ENCODE measurements at regions not wholly inside any gene's neighbourhood (a gene's known extent, or its start where the extent isn't known, plus 50 kb on each side); places are given as distances from the start of the nearest gene placed in this dataset.
"Not testable (repeated sequence)": the region's sequence is repeated elsewhere in the genome, so short reads cannot be mapped to it uniquely, and the experiment has no call there.

DNA sequence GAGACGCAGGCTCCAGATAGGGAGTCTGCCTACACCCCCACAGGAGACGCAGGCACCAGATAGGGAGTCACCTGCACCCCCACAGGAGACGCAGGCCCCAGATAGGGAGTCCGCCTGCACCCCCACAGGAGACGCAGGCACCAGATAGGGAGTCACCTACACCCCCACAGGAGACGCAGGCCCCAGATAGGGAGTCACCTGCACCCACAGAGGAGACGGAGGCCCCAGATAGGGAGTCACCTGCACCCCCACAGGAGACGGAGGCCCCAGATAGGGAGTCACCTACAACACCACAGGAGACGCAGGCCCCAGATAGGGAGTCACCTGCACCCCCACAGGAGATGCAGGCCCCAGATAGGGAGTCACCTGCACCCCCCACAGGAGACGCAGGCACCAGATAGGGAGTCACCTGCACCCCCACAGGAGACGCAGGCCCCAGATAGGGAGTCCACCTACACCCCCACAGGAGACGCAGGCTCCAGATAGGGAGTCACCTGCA lies 77.2 kb upstream of the PPP2R2D start:
- POLR2A ChIA-PET; H3K4me1 ChIP-seq (ENCODE audit: control extremely low read depth in 1 of 4, control insufficient read depth in 4 of 4, insufficient read depth in 4 of 4, low read length in 3 of 4); CTCF ChIA-PET: not testable (repeated sequence)

DNA sequence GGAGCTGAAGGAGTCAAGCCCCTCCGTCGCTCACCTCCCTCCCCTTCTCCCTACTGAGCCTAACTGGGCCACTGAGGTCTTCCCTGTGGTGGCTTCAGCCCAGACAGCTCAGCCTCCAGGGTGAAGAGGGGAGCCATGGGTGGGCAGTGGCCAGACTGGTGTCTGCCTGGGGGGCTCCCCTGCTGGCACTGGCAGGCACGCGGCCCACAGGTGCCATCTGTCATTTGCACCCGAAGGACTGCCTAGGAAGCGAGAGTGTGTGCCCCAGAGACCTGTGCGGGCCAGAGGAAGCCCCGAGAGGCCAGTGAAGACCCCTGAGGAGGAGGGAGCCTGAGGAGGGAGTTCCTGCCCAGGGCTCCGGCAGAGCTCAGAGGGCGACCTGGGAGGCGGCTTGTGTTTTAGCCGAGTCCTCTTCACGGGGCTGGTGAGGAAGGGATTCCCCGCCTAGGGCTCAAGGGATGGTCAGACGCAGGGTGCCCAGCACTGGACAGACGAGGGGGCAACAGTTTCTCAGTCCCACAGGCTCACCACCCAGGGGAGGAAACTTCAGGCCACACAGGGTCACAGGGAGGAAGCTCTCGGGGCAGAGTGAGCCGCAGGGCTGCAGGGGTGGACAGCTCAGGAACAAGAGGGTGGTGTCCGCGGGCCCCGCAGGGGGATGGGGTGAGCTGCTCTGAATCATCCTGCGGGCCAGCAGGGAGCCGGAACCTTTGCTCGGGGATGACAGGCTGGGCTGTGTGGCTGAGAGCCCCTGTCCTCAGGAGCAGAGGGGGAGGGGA lies 76.2 kb upstream of the PPP2R2D start:
- Histone ChIP-seq H3K9me3 (ENCODE audit: control extremely low read depth in 1 of 5, control insufficient read depth in 4 of 5, insufficient read depth in 2 of 5, low read depth in 1 of 5, low read length in 4 of 5) (no peaks in the 10 kb centered on the region), H3K36me3 (ENCODE audit: control insufficient read depth in 4 of 4, insufficient read depth in 4 of 4, low read length in 3 of 4) (no peaks in the 10 kb centered on the region), H3K4me1 (ENCODE audit: control extremely low read depth in 1 of 4, control insufficient read depth in 4 of 4, insufficient read depth in 4 of 4, low read length in 3 of 4) (no peaks in the 10 kb centered on the region), H3K27ac (ENCODE audit: insufficient read depth in 1 of 2, low read depth in 1 of 2, low read length in 2 of 2, poor library complexity in 1 of 2, severe bottlenecking in 2 of 2) (no peak overlapping the region), H3K27me3 (replicated peaks in 2 of 5; ENCODE audit: control insufficient read depth in 4 of 5, insufficient read depth in 5 of 5, low read length in 4 of 5) (peaks cover 0 to 27% (median 2%) of the 10 kb centered on the region in 5 experiments), H3K4me3 (ENCODE audit: control insufficient read depth in 1 of 7, extremely low read depth in 1 of 7, insufficient read depth in 4 of 7, low read depth in 2 of 7, low read length in 6 of 7) (no peak overlapping the region)
- ChIA-PET POLR2A (no interaction called here), CTCF (no interaction called here)
- no peak for DNase-seq
- WGBS (ENCODE audit: insufficient coverage): 43% methylated on average over 23 of the region's 24 CpGs

More for the DNA sequence above, 77.2 kb upstream of the PPP2R2D start:
- 93% methylated on average over 4 of the region's 12 CpGs for WGBS (ENCODE audit: insufficient coverage)
- not testable (repeated sequence) for H3K4me3 ChIP-seq (ENCODE audit: control insufficient read depth in 1 of 7, extremely low read depth in 1 of 7, insufficient read depth in 4 of 7, low read depth in 2 of 7, low read length in 6 of 7); H3K27ac ChIP-seq (ENCODE audit: insufficient read depth in 1 of 2, low read depth in 1 of 2, low read length in 2 of 2, poor library complexity in 1 of 2, severe bottlenecking in 2 of 2); H3K36me3 ChIP-seq (ENCODE audit: control insufficient read depth in 4 of 4, insufficient read depth in 4 of 4, low read length in 3 of 4); H3K9me3 ChIP-seq (ENCODE audit: control extremely low read depth in 1 of 5, control insufficient read depth in 4 of 5, insufficient read depth in 2 of 5, low read depth in 1 of 5, low read length in 4 of 5); DNase-seq
- peaks cover 0 to 29% (median 3%) of the 10 kb centered on the region in 5 experiments for H3K27me3 ChIP-seq (replicated peaks in 2 of 5; ENCODE audit: control insufficient read depth in 4 of 5, insufficient read depth in 5 of 5, low read length in 4 of 5)

- no peak for DNase-seq
- Histone ChIP-seq H3K36me3 (ENCODE audit: control insufficient read depth in 4 of 4, insufficient read depth in 4 of 4, low read length in 3 of 4) (no peaks in the 10 kb centered on the region), H3K27me3 (replicated peaks in 2 of 5; ENCODE audit: control insufficient read depth in 4 of 5, insufficient read depth in 5 of 5, low read length in 4 of 5) (peaks cover 0 to 24% (median 0%) of the 10 kb centered on the region in 5 experiments), H3K4me3 (ENCODE audit: control insufficient read depth in 1 of 7, extremely low read depth in 1 of 7, insufficient read depth in 4 of 7, low read depth in 2 of 7, low read length in 6 of 7) (no peak overlapping the region), H3K27ac (ENCODE audit: insufficient read depth in 1 of 2, low read depth in 1 of 2, low read length in 2 of 2, poor library complexity in 1 of 2, severe bottlenecking in 2 of 2) (no peak overlapping the region), H3K9me3 (ENCODE audit: control extremely low read depth in 1 of 5, control insufficient read depth in 4 of 5, insufficient read depth in 2 of 5, low read depth in 1 of 5, low read length in 4 of 5) (no peaks in the 10 kb centered on the region), H3K4me1 (ENCODE audit: control extremely low read depth in 1 of 4, control insufficient read depth in 4 of 4, insufficient read depth in 4 of 4, low read length in 3 of 4) (no peaks in the 10 kb centered on the region)
- CTCF ChIA-PET: interaction anchor here (1.2 kb wide), 1 partner anchor 14 kb away, joined by 4 read pairs; no protein-coding TSS in a partner anchor
- POLR2A ChIA-PET: no interaction called here
- 68% methylated on average over 11 of the region's 15 CpGs for WGBS (ENCODE audit: insufficient coverage)
Measured at GRCh38 chr10:131825150-131825848, 75.5 kb upstream of the PPP2R2D start.

DNA sequence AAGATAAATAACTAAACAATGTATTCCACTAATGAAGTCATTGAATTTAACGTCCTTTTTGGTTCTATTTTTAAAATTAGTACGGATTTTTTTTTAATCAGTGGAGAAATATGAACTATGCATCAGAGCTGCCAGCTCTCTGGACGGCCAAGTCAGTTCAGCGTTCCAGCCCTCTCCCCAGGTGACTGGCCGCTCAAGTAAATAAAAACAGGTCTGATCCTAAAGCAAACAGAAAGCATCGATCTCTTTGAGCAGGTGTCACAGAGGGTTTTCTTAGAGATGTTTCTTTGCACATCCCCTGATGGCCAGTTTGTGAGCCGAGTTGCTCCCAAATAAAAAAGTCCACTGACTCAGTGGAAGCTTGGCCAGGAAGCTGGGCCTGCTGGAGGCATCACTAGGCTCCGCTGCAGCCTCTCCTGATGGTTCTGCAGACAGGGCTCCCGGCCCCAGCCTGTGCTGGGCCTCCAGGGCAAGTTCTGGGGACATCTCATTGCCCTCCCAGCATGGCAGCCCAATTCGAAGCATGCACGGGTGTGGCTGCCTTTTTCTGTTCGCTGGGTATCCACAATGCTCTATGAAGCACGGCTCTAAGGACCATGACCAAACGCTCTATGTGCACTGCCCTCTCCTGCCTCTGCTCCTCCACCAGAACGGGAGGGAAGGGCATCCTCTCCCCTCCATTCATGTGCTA lies 74.7 kb upstream of the PPP2R2D start:
- H3K27ac ChIP-seq (ENCODE audit: insufficient read depth in 1 of 2, low read depth in 1 of 2, low read length in 2 of 2, poor library complexity in 1 of 2, severe bottlenecking in 2 of 2): no peak overlapping the region
- H3K4me3 ChIP-seq (ENCODE audit: control insufficient read depth in 1 of 7, extremely low read depth in 1 of 7, insufficient read depth in 4 of 7, low read depth in 2 of 7, low read length in 6 of 7): no peak overlapping the region
- H3K27me3 ChIP-seq (replicated peaks in 2 of 5; ENCODE audit: control insufficient read depth in 4 of 5, insufficient read depth in 5 of 5, low read length in 4 of 5): peaks cover 0 to 31% (median 0%) of the 10 kb centered on the region in 5 experiments
- ChIA-PET CTCF (interaction anchor here (1.2 kb wide), 1 partner anchor 13 kb away, joined by 4 read pairs; no protein-coding TSS in a partner anchor), POLR2A (no interaction called here)
- no peak for DNase-seq
- 84% methylated on average over 14 of the region's 15 CpGs for WGBS (ENCODE audit: insufficient coverage)
- H3K9me3 ChIP-seq (ENCODE audit: control extremely low read depth in 1 of 5, control insufficient read depth in 4 of 5, insufficient read depth in 2 of 5, low read depth in 1 of 5, low read length in 4 of 5): no peaks in the 10 kb centered on the region
- no peaks in the 10 kb centered on the region for H3K36me3 ChIP-seq (ENCODE audit: control insufficient read depth in 4 of 4, insufficient read depth in 4 of 4, low read length in 3 of 4)
- no peaks in the 10 kb centered on the region for H3K4me1 ChIP-seq (ENCODE audit: control extremely low read depth in 1 of 4, control insufficient read depth in 4 of 4, insufficient read depth in 4 of 4, low read length in 3 of 4)

GRCh38 chr10:131829156-131829930 lies 71.5 kb upstream of the PPP2R2D start:
- H3K9me3 ChIP-seq (ENCODE audit: control extremely low read depth in 1 of 5, control insufficient read depth in 4 of 5, insufficient read depth in 2 of 5, low read depth in 1 of 5, low read length in 4 of 5): peaks cover 0 to 7% (median 0%) of the 10 kb centered on the region in 5 experiments
- H3K36me3 ChIP-seq (ENCODE audit: control insufficient read depth in 4 of 4, insufficient read depth in 4 of 4, low read length in 3 of 4): no peaks in the 10 kb centered on the region
- no peaks in the 10 kb centered on the region for H3K4me1 ChIP-seq (ENCODE audit: control extremely low read depth in 1 of 4, control insufficient read depth in 4 of 4, insufficient read depth in 4 of 4, low read length in 3 of 4)
- DNase-seq: no peak
- POLR2A ChIA-PET: no interaction called here
- H3K4me3 ChIP-seq (ENCODE audit: control insufficient read depth in 1 of 7, extremely low read depth in 1 of 7, insufficient read depth in 4 of 7, low read depth in 2 of 7, low read length in 6 of 7): no peak overlapping the region
- H3K27ac ChIP-seq (ENCODE audit: insufficient read depth in 1 of 2, low read depth in 1 of 2, low read length in 2 of 2, poor library complexity in 1 of 2, severe bottlenecking in 2 of 2): no peak overlapping the region
- peaks cover 0 to 33% (median 0%) of the 10 kb centered on the region in 5 experiments for H3K27me3 ChIP-seq (replicated peaks in 2 of 5; ENCODE audit: control insufficient read depth in 4 of 5, insufficient read depth in 5 of 5, low read length in 4 of 5)
- WGBS (ENCODE audit: insufficient coverage): 86% methylated on average over 14 of the region's 14 CpGs
- CTCF ChIA-PET: no interaction called here

DNA sequence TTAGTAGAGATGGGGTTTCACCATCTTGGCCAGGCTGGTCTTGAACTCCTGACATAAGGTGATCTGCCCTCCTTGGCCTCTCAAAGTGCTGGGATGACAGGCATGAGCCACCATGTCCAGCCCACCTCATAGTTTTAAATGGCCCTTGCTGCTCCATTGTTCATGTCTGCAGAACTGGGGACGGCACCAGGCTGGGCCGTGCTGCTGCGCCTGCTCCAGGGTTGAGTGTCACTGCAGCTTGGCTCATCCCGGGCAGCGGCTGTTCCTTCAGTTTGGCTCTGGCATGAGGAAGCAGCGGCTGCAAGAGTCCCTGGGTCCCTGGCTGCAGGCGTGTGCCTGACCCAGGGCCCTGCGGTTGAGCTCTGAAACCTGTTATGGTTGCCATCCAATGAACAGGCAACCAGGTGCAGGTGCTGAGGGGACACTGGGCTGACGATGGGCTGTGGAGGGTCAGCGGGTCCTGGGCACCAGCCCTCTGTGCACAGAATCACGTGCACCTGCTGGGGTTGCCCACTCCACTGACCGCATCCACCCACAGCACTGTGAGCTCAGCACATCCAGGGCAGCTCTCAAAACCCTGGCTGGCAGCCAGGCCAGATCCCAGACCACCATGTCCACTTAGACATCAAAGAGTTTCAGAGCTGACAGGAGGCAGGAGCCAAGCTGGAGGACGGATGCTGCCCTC lies 70.2 kb upstream of the PPP2R2D start:
- ChIA-PET CTCF (no interaction called here), POLR2A (interaction anchor here (0.6 kb wide), 1 partner anchor 375 kb away, joined by 5 read pairs; no protein-coding TSS in a partner anchor)
- Histone ChIP-seq H3K27me3 (replicated peaks in 2 of 5; ENCODE audit: control insufficient read depth in 4 of 5, insufficient read depth in 5 of 5, low read length in 4 of 5) (peaks cover 0 to 22% (median 0%) of the 10 kb centered on the region in 5 experiments), H3K4me1 (ENCODE audit: control extremely low read depth in 1 of 4, control insufficient read depth in 4 of 4, insufficient read depth in 4 of 4, low read length in 3 of 4) (no peaks in the 10 kb centered on the region), H3K4me3 (ENCODE audit: control insufficient read depth in 1 of 7, extremely low read depth in 1 of 7, insufficient read depth in 4 of 7, low read depth in 2 of 7, low read length in 6 of 7) (no peak overlapping the region), H3K36me3 (ENCODE audit: control insufficient read depth in 4 of 4, insufficient read depth in 4 of 4, low read length in 3 of 4) (no peaks in the 10 kb centered on the region), H3K27ac (ENCODE audit: insufficient read depth in 1 of 2, low read depth in 1 of 2, low read length in 2 of 2, poor library complexity in 1 of 2, severe bottlenecking in 2 of 2) (no peak overlapping the region), H3K9me3 (ENCODE audit: control extremely low read depth in 1 of 5, control insufficient read depth in 4 of 5, insufficient read depth in 2 of 5, low read depth in 1 of 5, low read length in 4 of 5) (peaks cover 0 to 12% (median 0%) of the 10 kb centered on the region in 5 experiments)
- WGBS (ENCODE audit: insufficient coverage): 99% methylated on average over 13 of the region's 13 CpGs
- DNase-seq: no peak

Measured in common myeloid progenitor, CD34-positive (primary cell).